Stimulated activated CD8-positive, alpha-beta memory T cell treated with anti-CD3 and anti-CD28 coated beads, Interleukin-12 subunit alpha, Interleukin-12 subunit beta, amount 100 ng/mL, for 4 hours (primary cell): ENCODE measurements at regions not wholly inside any gene's neighbourhood (a gene's known extent, or its start where the extent isn't known, plus 50 kb on each side); places are given as distances from the start of the nearest gene placed in this dataset.
"Not testable (repeated sequence)": the region's sequence is repeated elsewhere in the genome, so short reads cannot be mapped to it uniquely, and the experiment has no call there.

Source experiments
- DNase-seq: peaks from one replicate; pipeline ENCODE4 v3.0.0-alpha.2; 2020; ENCODE audit warnings: low read depth

GRCh38 chr1:101185421-101185820 is 51.4 kb upstream of the S1PR1 start:
- DNase-seq = no peak

GRCh38 chr1:101183388-101183699 is 53.5 kb upstream of the S1PR1 start:
- DNase-seq = no peak

- DNase-seq = no peak
These were observed 54.0 kb upstream of the S1PR1 start for GRCh38 chr1:101182627-101183387.

- DNase-seq = no peak
These were observed 54.9 kb upstream of the S1PR1 start for GRCh38 chr1:101181930-101182329.

GRCh38 chr1:101178688-101179491 is 57.9 kb upstream of the S1PR1 start:
- DNase-seq = no peak

GRCh38 chr1:101178341-101178687 is 58.5 kb upstream of the S1PR1 start:
- DNase-seq = no peak

GRCh38 chr1:101175886-101176285 is 60.9 kb upstream of the S1PR1 start:
- DNase-seq = no peak

- DNase-seq = no peak
These were observed 61.4 kb upstream of the S1PR1 start for GRCh38 chr1:101175466-101175865.

GRCh38 chr1:101174722-101175121 is 62.1 kb upstream of the S1PR1 start:
- no peak for DNase-seq

- not testable (repeated sequence) for DNase-seq
These were observed 62.5 kb upstream of the S1PR1 start for GRCh38 chr1:101174298-101174697.

- DNase-seq = no peak
These were observed 66.2 kb upstream of the S1PR1 start for GRCh38 chr1:101170506-101171050.

- DNase-seq = no peak
These were observed 68.9 kb upstream of the S1PR1 start for GRCh38 chr1:101167891-101168290.

- DNase-seq = no peak
These were observed 70.2 kb upstream of the S1PR1 start for GRCh38 chr1:101166583-101167120.

GRCh38 chr1:101165954-101166353 is 70.9 kb upstream of the S1PR1 start:
- DNase-seq = no peak

- no peak for DNase-seq
These were observed 71.3 kb upstream of the S1PR1 start for GRCh38 chr1:101165532-101165931.

GRCh38 chr1:101164776-101165175 is 72.0 kb upstream of the S1PR1 start:
- no peak for DNase-seq

GRCh38 chr1:101162736-101163735 is 73.8 kb upstream of the S1PR1 start:
- DNase-seq = no peak

GRCh38 chr1:101162300-101162699 is 74.5 kb upstream of the S1PR1 start:
- no peak for DNase-seq

- DNase-seq = no peak
These were observed 75.2 kb upstream of the S1PR1 start for GRCh38 chr1:101161619-101162018.

- DNase-seq = no peak
These were observed 78.4 kb upstream of the S1PR1 start for GRCh38 chr1:101158424-101158823.

- DNase-seq = no peak
These were observed 82.3 kb upstream of the S1PR1 start for GRCh38 chr1:101154547-101154946.

- no peak for DNase-seq
These were observed 83.1 kb upstream of the S1PR1 start for GRCh38 chr1:101153692-101154091.
